Stimulated activated CD4-positive, alpha-beta T cell treated with anti-CD3 and anti-CD28 coated beads, Interleukin-1b, Interleukin-23, amount 100 ng/mL, for 24 hours (primary cell): ENCODE measurements at regions not wholly inside any gene's neighbourhood (a gene's known extent, or its start where the extent isn't known, plus 50 kb on each side); places are given as distances from the start of the nearest gene placed in this dataset.

Source experiments
- DNase-seq, 4 experiments: peaks; one replicate each; pipeline ENCODE4 v3.0.0-alpha.2; 2020; ENCODE audit warnings: low read depth in 4 of 4, low spot score in 1 of 4

- no peak for DNase-seq
Measured at GRCh38 chr4:63644396-63644795, 764.9 kb downstream of the TECRL start.

- no peak for DNase-seq
Measured at GRCh38 chr4:63637270-63637669, 772.0 kb downstream of the TECRL start.

- no peak for DNase-seq
Measured at GRCh38 chr4:63632858-63633257, 776.4 kb downstream of the TECRL start.

GRCh38 chr4:63620271-63620670, 789.0 kb downstream of the TECRL start:
- no peak for DNase-seq

GRCh38 chr4:63619771-63620170, 789.5 kb downstream of the TECRL start:
- DNase-seq: no peak

- no peak for DNase-seq
Measured at GRCh38 chr4:63618883-63619718, 790.1 kb downstream of the TECRL start.

GRCh38 chr4:63607169-63607872, 801.9 kb downstream of the TECRL start:
- no peak for DNase-seq

GRCh38 chr4:63589796-63590195, 819.5 kb downstream of the TECRL start:
- DNase-seq: no peak

GRCh38 chr4:63583561-63583960, 825.7 kb downstream of the TECRL start:
- no peak for DNase-seq

GRCh38 chr4:63583007-63583406, 826.2 kb downstream of the TECRL start:
- DNase-seq: no peak

GRCh38 chr4:63580796-63581475, 828.3 kb downstream of the TECRL start:
- no peak for DNase-seq

- no peak for DNase-seq
Measured at GRCh38 chr4:63578383-63578782, 830.9 kb downstream of the TECRL start.

GRCh38 chr4:63566658-63567057, 842.6 kb downstream of the TECRL start:
- DNase-seq: no peak

- DNase-seq: no peak
Measured at GRCh38 chr4:63563288-63564014, 845.8 kb downstream of the TECRL start.

GRCh38 chr4:63558709-63559108, 850.5 kb downstream of the TECRL start:
- DNase-seq: no peak

- DNase-seq: no peak
Measured at GRCh38 chr4:63556332-63556731, 852.9 kb downstream of the TECRL start.

- DNase-seq: no peak
Measured at GRCh38 chr4:63553123-63553522, 856.1 kb downstream of the TECRL start.

GRCh38 chr4:63541828-63542227, 867.4 kb downstream of the TECRL start:
- no peak for DNase-seq

- no peak for DNase-seq
Measured at GRCh38 chr4:63529581-63530337, 879.5 kb downstream of the TECRL start.

- no peak for DNase-seq
Measured at GRCh38 chr4:63528256-63528991, 880.8 kb downstream of the TECRL start.
